ENCODE measurements at regions not wholly inside any gene's neighbourhood (a gene's known extent, or its start where the extent isn't known, plus 50 kb on each side); places are given as distances from the start of the nearest gene placed in this dataset.

DNA sequence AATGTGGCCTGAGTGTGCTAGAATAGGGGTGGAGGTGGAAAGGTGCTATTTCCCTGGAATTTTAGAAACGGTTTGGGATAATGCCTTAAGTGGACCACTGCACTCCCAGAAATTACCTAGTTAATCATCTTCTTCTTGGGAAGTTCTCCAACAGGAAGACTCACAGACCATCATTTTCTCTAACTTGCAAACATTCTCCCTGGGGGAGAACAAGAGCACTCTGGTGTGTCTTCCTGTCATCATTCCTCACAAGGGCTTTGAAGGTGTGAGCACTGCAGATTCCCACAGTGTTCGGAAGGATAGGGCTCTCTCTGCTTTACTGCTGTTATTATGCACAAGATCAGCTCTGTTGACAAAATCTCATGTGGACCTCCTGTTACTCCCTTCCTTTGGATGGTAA lies 54.9 kb upstream of the TSPAN2 start:
- no peak for DNase-seq (ENCODE audit: low read depth, low spot score)

DNA sequence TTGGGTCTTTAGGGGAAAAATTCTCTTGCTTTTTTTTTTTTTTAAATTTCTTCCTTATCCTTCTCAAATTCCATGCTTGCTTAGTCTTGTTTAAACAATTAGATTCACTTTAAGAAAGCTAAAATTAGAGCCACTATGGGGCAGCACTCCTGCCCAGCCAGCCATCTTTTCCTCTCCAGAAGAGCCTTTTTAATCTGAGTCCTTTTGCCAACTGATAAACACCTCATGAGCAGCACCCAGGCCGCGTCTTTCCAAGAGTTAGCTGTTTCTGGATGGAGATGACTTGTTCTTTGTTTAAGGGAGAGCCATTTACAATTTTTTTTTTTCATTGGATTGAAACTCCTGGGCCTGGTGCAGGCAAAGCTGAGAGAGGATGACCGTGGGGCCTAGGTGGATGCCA lies 53.3 kb upstream of the TSPAN2 start:
- DNase-seq (ENCODE audit: low read depth, low spot score) = no peak

DNA sequence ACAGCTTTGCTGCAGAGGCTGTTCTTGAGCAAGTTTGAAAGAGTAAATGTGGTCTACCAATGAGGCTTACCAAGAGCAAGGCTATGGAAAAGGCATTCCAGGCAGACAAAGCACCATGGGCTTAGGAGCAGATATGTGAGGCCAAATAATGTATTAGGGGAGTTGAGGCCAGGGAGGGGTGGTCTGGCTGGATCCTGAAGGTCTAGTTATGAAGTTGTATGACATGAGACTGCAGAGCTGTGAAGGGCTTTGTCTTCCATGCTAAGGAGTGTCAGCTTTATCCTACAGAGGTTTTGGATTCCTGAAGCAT lies 51.8 kb upstream of the TSPAN2 start:
- DNase-seq (ENCODE audit: low read depth, low spot score) = no peak

GRCh38 chr1:115140442-115141144 lies 51.3 kb upstream of the TSPAN2 start:
- no peak for DNase-seq (ENCODE audit: low read depth, low spot score)

- no peak for DNase-seq (ENCODE audit: low read depth, low spot score)
Observed at GRCh38 chr1:115139381-115139780, 50.1 kb upstream of the TSPAN2 start.
